Keratinocyte (primary cell): ENCODE measurements at regions not wholly inside any gene's neighbourhood (a gene's known extent, or its start where the extent isn't known, plus 50 kb on each side); places are given as distances from the start of the nearest gene placed in this dataset.

Source experiments
- DNase-seq: peaks from one replicate; pipeline ENCODE4 v3.0.0-alpha.2; 2011; ENCODE audit warnings: low read depth, missing footprints, low spot score
- FAIRE-seq: peaks from 2 replicates; lab custom pipeline; 2011; peaks lifted over from hg19 to GRCh38; lab: Jason Lieb, UNC
- H2AFZ ChIP-seq: 2 replicates; pipeline ENCODE4 v1.6.0; 2012; ENCODE audit warnings: low read length, control low read depth, inconsistent platforms; ENCODE audit not compliant: control insufficient read depth
- H3K27ac ChIP-seq: 2 replicates; pipeline ENCODE4 v1.5.1; 2011; ENCODE audit warnings: low read length; ENCODE audit not compliant: control insufficient read depth, insufficient read depth
- H3K27me3 ChIP-seq: 3 replicates; pipeline ENCODE4 v1.6.0; 2011; ENCODE audit warnings: low read length; ENCODE audit not compliant: control insufficient read depth, insufficient read depth; ENCODE audit errors: extremely low read depth
- H3K36me3 ChIP-seq, 2 experiments: 2 replicates in 1 of 2; 3 replicates in 1 of 2; pipeline ENCODE4 v1.5.1; 2011; ENCODE audit warnings: low read length in 2 of 2, mild to moderate bottlenecking in 1 of 2; ENCODE audit not compliant: control insufficient read depth in 2 of 2, insufficient read depth in 2 of 2; ENCODE audit errors: extremely low read depth in 1 of 2
- H3K4me1 ChIP-seq: 3 replicates; pipeline ENCODE4 v1.5.1; 2011; ENCODE audit warnings: low read length; ENCODE audit not compliant: control insufficient read depth, insufficient read depth; ENCODE audit errors: extremely low read depth
- H3K4me2 ChIP-seq: 3 replicates; pipeline ENCODE4 v1.6.0; 2011; ENCODE audit warnings: low read depth, low read length; ENCODE audit not compliant: control insufficient read depth, insufficient read depth; ENCODE audit errors: extremely low read depth
- H3K4me3 ChIP-seq, 3 experiments: fragments of 200-600 bp in 1 of 3; sonication (generic) in 1 of 3; 2 replicates in 2 of 3; 3 replicates in 1 of 3; pipeline ENCODE4 v1.5.1; 2011 to 2016; ENCODE audit warnings: low read length in 3 of 3, mild to moderate bottlenecking in 3 of 3, control low read depth in 2 of 3, inconsistent platforms in 1 of 3, low read depth in 1 of 3, mixed read lengths in 1 of 3, mixed run types in 1 of 3, moderate library complexity in 1 of 3; ENCODE audit not compliant: control insufficient read depth in 2 of 3, insufficient read depth in 2 of 3; ENCODE audit errors: extremely low read depth in 1 of 3
- H3K79me2 ChIP-seq: 2 replicates; pipeline ENCODE4 v1.6.0; 2012; ENCODE audit warnings: low read length; ENCODE audit not compliant: control insufficient read depth, insufficient read depth
- H3K9ac ChIP-seq: 3 replicates; pipeline ENCODE4 v1.6.0; 2011; ENCODE audit warnings: low read length; ENCODE audit not compliant: control insufficient read depth, insufficient read depth; ENCODE audit errors: extremely low read depth
- H3K9me1 ChIP-seq: 3 replicates; pipeline ENCODE4 v1.6.0; 2011; ENCODE audit warnings: low read length; ENCODE audit not compliant: control insufficient read depth, insufficient read depth; ENCODE audit errors: extremely low read depth
- H3K9me3 ChIP-seq: 2 replicates; pipeline ENCODE4 v1.5.1; 2012; ENCODE audit warnings: low read depth, low read length; ENCODE audit not compliant: control insufficient read depth
- H4K20me1 ChIP-seq: 3 replicates; pipeline ENCODE4 v1.6.0; 2011; ENCODE audit warnings: low read length; ENCODE audit not compliant: control insufficient read depth, insufficient read depth; ENCODE audit errors: extremely low read depth
- EZH2 ChIP-seq: IDR thresholded peaks from one replicate; pipeline ENCODE4 v1.6.1; 2012; ENCODE audit warnings: inconsistent platforms, mild to moderate bottlenecking, low read length, moderate library complexity
- dilution Hi-C: fragments of 300-500 bp; cut with MboI; formaldehyde crosslinking; loops from one replicate; pipeline ENCODE4 v1.7.0; 2020; ENCODE audit warnings: low sequenced_read_pairs; ENCODE audit not compliant: extremely low pct_ligation_motif_present
- TF ChIP-seq, protein P1 (sequence below), 3 experiments: IDR thresholded peaks in 1 of 3; conservative IDR thresholded peaks in 1 of 3; optimal IDR thresholded peaks in 1 of 3; 2 replicates in 2 of 3; 3 replicates in 1 of 3; pipeline versions ENCODE3 to v1.5.1; 2011; ENCODE audit warnings: low read length in 3 of 3, mild to moderate bottlenecking in 3 of 3, moderate library complexity in 2 of 3, control low read depth in 1 of 3, inconsistent platforms in 1 of 3; ENCODE audit not compliant: insufficient read depth in 2 of 3; ENCODE audit errors: extremely low read depth in 1 of 3

DNA sequence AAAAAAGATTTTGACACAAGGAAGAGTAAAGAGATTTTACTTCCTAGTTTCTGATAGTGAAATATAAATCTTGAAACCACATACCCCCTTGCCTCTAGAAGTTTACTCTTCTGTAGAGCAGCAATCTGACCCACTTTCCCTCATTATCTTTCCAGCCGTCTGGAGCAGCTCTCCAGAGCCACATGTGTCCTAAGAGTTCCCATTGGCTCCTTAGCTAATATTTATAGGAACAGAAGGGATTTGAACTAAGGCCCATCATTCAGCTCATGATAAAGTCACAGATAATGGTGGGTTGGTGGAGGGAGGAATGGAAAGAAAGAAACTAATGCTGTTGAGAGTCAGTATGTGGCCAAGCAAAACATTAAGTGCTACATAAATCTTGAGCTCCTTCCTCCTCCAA is 121.8 kb downstream of the INHBA start:
- peaks cover 23% of the 10 kb centered on the region for H3K4me1 ChIP-seq
- FAIRE-seq (peak; percentile 13), DNase-seq (no peak)
- no peaks in the 10 kb centered on the region for H3K79me2 ChIP-seq
- no peaks in the 10 kb centered on the region for H3K36me3 ChIP-seq
- no peak overlapping the region for H3K4me2 ChIP-seq
- H4K20me1 ChIP-seq, result no peaks in the 10 kb centered on the region
- H3K4me3 ChIP-seq, result no peak overlapping the region
- no peak overlapping the region for H3K27ac ChIP-seq
- H3K9me3 ChIP-seq, result no peaks in the 10 kb centered on the region
- no peak overlapping the region for H3K9ac ChIP-seq
- no peaks in the 10 kb centered on the region for H3K9me1 ChIP-seq
- no peak overlapping the region for H2AFZ ChIP-seq
- H3K27me3 ChIP-seq, result no peaks in the 10 kb centered on the region
- no peak for TF ChIP-seq EZH2
- TF ChIP-seq, protein P1, sequence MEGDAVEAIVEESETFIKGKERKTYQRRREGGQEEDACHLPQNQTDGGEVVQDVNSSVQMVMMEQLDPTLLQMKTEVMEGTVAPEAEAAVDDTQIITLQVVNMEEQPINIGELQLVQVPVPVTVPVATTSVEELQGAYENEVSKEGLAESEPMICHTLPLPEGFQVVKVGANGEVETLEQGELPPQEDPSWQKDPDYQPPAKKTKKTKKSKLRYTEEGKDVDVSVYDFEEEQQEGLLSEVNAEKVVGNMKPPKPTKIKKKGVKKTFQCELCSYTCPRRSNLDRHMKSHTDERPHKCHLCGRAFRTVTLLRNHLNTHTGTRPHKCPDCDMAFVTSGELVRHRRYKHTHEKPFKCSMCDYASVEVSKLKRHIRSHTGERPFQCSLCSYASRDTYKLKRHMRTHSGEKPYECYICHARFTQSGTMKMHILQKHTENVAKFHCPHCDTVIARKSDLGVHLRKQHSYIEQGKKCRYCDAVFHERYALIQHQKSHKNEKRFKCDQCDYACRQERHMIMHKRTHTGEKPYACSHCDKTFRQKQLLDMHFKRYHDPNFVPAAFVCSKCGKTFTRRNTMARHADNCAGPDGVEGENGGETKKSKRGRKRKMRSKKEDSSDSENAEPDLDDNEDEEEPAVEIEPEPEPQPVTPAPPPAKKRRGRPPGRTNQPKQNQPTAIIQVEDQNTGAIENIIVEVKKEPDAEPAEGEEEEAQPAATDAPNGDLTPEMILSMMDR (optimal IDR thresholded peaks at IDR 0.05 in 1 of 3, IDR thresholded peaks at IDR 0.05 in 1 of 3, conservative IDR thresholded peaks at IDR 0.05 in 1 of 3; ENCODE audit: extremely low read depth in 1 of 3, insufficient read depth in 2 of 3, low read length in 3 of 3), result no peak
- dilution Hi-C loops, result no loop called here

DNA sequence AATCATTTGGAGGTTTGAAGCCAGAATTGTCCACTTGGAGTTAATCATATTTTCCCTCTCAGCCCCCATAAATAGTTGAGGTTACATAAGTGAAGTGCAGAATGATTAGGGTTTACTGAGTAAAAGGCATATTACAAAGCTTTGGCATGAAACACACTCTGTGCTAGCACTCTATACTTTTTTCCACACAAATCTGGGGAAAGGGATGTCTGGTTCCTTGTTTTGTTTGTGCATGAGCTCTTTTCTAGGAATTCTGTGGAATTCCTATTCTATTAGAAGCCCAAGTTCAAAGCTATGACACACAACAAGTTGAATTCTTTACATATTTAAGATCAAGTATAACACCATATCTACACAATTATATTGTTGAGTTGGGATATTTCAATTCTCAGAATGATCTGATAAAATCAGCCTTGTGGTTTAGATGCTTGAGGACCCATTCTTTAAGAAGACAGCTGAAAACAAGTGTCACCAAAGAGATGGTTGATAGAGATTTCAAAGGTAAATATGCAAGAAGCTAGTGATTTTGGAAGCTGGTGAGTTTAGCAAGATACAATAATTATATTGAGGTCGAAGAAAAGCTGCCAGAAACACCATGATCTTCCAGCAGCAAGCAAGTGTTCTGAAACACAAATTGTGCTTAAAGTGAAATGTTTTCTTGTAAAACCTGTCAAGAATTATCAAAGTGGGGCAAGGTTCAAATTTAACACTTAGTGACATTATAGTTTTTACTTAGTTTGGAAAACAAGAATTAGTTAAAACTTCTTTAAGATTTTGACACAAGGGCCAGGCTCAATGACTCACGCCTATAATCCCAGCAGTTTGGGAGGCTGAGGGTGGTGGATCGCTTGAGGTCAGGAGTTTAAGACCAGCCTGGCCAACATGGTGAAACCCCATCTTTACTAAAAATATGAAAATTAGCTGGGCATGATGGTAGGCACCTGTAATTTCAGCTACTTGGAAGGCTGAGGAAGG is 122.6 kb downstream of the INHBA start:
- Histone ChIP-seq H3K4me2 (no peak overlapping the region), H3K9me1 (no peaks in the 10 kb centered on the region), H3K4me3 (no peak overlapping the region), H3K27ac (peak overlapping the region; percentile 10), H3K4me1 (peaks cover 23% of the 10 kb centered on the region), H3K27me3 (no peaks in the 10 kb centered on the region), H4K20me1 (no peaks in the 10 kb centered on the region), H3K79me2 (no peaks in the 10 kb centered on the region), H3K9ac (no peak overlapping the region), H3K36me3 (no peaks in the 10 kb centered on the region), H2AFZ (no peak overlapping the region), H3K9me3 (no peaks in the 10 kb centered on the region)
- dilution Hi-C loops, result no loop called here
- TF ChIP-seq, protein P1 (optimal IDR thresholded peaks at IDR 0.05 in 1 of 3, IDR thresholded peaks at IDR 0.05 in 1 of 3, conservative IDR thresholded peaks at IDR 0.05 in 1 of 3; ENCODE audit: extremely low read depth in 1 of 3, insufficient read depth in 2 of 3, low read length in 3 of 3), result no peak
- TF ChIP-seq EZH2, result no peak
- DNase-seq (peak; percentile 17), FAIRE-seq (peak; percentile 26)
